Neural cell (in vitro differentiated cells): ENCODE measurements at regions not wholly inside any gene's neighbourhood (a gene's known extent, or its start where the extent isn't known, plus 50 kb on each side); places are given as distances from the start of the nearest gene placed in this dataset.

ENCODE experiments used
- CTCF ChIP-seq: fragments of 450-650 bp; IDR thresholded peaks from 2 replicates; pipeline ENCODE4 v1.5.1; 2014; ENCODE audit warnings: antibody characterized with exemption, mild to moderate bottlenecking, moderate library complexity; ENCODE audit not compliant: poor library complexity, severe bottlenecking
- EP300 ChIP-seq: fragments of 450-650 bp; conservative IDR thresholded peaks from 2 replicates; pipeline ENCODE4 v1.6.1; 2014; ENCODE audit warnings: antibody characterized with exemption, mild to moderate bottlenecking, moderate library complexity; ENCODE audit not compliant: poor library complexity, severe bottlenecking
- EZH2 ChIP-seq: fragments of 200-600, 300-800 bp; shearing (Covaris generic), sonication (generic); IDR thresholded peaks from 2 replicates; pipeline ENCODE4 v1.6.1; 2014; ENCODE audit warnings: antibody characterized with exemption, low read length, borderline replicate concordance, mild to moderate bottlenecking; ENCODE audit not compliant: insufficient read depth, poor library complexity, severe bottlenecking
- MXI1 ChIP-seq: fragments of 450-650 bp; conservative IDR thresholded peaks from 2 replicates; pipeline ENCODE4 v1.6.1; 2014; ENCODE audit warnings: antibody characterized with exemption, mild to moderate bottlenecking; ENCODE audit not compliant: poor library complexity, severe bottlenecking
- POLR2AphosphoS5 ChIP-seq: IDR thresholded peaks from 2 replicates; pipeline ENCODE4 v1.6.1; 2012
- RAD21 ChIP-seq: fragments of 450-650 bp; conservative IDR thresholded peaks from 2 replicates; pipeline ENCODE4 v1.6.1; 2014; ENCODE audit warnings: antibody characterized with exemption, mild to moderate bottlenecking, moderate library complexity
- REST ChIP-seq: IDR thresholded peaks from 2 replicates; pipeline ENCODE4 v1.6.1; 2012; ENCODE audit warnings: borderline replicate concordance
- SMC3 ChIP-seq: fragments of 450-650 bp; conservative IDR thresholded peaks from 2 replicates; pipeline ENCODE4 v1.6.1; 2014; ENCODE audit warnings: antibody characterized with exemption, mild to moderate bottlenecking, moderate library complexity; ENCODE audit not compliant: poor library complexity
- TAF1 ChIP-seq: IDR thresholded peaks from 2 replicates; pipeline ENCODE4 v1.6.1; 2012; ENCODE audit warnings: low read depth

GRCh38 chr11:97934572-97935208 is 1086.1 kb upstream of the CNTN5 start:
- TF ChIP-seq CTCF (no peak), EZH2 (no peak), POLR2AphosphoS5 (no peak), RAD21 (no peak), EP300 (no peak), TAF1 (no peak), REST (no peak), MXI1 (no peak), SMC3 (no peak)
